ENCODE measurements at regions not wholly inside any gene's neighbourhood (a gene's known extent, or its start where the extent isn't known, plus 50 kb on each side); places are given as distances from the start of the nearest gene placed in this dataset.

DNA sequence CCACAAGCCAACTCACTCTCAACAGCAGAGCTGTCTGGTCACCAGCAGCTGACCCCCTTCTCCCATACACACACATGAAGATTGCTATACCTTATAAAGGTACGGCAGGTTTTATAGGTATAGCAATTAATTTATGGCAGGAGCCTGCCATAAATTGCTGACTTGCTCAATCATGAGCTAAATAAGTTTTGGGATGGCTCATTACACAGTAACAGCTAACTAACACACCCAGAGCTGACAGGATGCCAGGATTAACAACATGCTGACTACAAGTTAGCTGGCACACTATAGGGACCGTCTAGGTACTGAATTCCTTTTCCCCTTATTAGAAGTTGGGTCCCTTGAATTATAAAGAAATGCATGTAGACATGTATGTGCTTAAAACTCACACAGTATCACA is 150.3 kb upstream of the KCNJ18 start (continued):
- TF ChIP-seq, protein P1, sequence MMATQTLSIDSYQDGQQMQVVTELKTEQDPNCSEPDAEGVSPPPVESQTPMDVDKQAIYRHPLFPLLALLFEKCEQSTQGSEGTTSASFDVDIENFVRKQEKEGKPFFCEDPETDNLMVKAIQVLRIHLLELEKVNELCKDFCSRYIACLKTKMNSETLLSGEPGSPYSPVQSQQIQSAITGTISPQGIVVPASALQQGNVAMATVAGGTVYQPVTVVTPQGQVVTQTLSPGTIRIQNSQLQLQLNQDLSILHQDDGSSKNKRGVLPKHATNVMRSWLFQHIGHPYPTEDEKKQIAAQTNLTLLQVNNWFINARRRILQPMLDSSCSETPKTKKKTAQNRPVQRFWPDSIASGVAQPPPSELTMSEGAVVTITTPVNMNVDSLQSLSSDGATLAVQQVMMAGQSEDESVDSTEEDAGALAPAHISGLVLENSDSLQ (IDR thresholded peaks at IDR 0.05) = no peak

DNA sequence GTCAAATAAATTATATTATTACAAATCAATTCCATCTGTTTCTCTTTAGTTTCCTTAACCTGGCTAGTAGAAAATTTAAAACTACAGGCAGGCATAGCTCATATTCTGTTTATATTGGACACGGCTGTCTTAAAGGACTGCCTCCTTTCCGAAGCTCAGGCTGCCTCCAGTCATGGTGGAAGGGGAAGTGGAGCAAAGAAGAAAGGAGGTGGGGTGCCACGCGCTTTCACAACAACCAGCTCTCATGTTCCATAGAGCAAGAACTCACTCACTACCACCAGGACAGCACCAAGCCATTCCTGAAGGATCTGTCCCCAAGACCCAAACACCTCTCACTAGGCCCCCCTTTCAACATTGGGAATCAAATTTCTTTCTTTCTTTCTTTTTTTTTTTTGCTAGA is 149.3 kb upstream of the KCNJ18 start:
- no peaks in the 10 kb centered on the region for H3K36me3 ChIP-seq (ENCODE audit: control insufficient read depth in 2 of 2, insufficient read depth in 2 of 2, low read length in 1 of 2)
- BruUV-seq (replicated peaks) = no TSS peak
- H3K4me2 ChIP-seq (ENCODE audit: control insufficient read depth, insufficient read depth) = no peak overlapping the region
- ChIA-PET CTCF (no interaction called here), POLR2A (no interaction called here), RAD21 (ENCODE audit: unreplicated experiment) (no interaction called here), SMC1A (ENCODE audit: uncharacterized antibody, unreplicated experiment) (no interaction called here)
- no peaks in the 10 kb centered on the region for H3K9me3 ChIP-seq (replicated peaks; ENCODE audit: control insufficient read depth, insufficient read depth, low read length)
- intact Hi-C loops (cut with micrococcal nuclease; ENCODE audit: unreplicated experiment) = no loop called here
- H3K79me2 ChIP-seq (ENCODE audit: control insufficient read depth, insufficient read depth, low read length) = no peaks in the 10 kb centered on the region
- no peaks in the 10 kb centered on the region for H3K4me1 ChIP-seq (ENCODE audit: control insufficient read depth, insufficient read depth, low read length)
- ATAC-seq (no peak), DNase-seq (ENCODE audit: low read depth, low spot score) (no peak), FAIRE-seq (no peak)
- TF ChIP-seq, protein P2, sequence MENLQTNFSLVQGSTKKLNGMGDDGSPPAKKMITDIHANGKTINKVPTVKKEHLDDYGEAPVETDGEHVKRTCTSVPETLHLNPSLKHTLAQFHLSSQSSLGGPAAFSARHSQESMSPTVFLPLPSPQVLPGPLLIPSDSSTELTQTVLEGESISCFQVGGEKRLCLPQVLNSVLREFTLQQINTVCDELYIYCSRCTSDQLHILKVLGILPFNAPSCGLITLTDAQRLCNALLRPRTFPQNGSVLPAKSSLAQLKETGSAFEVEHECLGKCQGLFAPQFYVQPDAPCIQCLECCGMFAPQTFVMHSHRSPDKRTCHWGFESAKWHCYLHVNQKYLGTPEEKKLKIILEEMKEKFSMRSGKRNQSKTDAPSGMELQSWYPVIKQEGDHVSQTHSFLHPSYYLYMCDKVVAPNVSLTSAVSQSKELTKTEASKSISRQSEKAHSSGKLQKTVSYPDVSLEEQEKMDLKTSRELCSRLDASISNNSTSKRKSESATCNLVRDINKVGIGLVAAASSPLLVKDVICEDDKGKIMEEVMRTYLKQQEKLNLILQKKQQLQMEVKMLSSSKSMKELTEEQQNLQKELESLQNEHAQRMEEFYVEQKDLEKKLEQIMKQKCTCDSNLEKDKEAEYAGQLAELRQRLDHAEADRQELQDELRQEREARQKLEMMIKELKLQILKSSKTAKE (IDR thresholded peaks at IDR 0.05; ENCODE audit: low read depth, poor library complexity, severe bottlenecking) = no peak
- H3K27me3 ChIP-seq (replicated peaks in 1 of 2; ENCODE audit: control insufficient read depth in 2 of 2, insufficient read depth in 2 of 2, low read length in 1 of 2) = no peaks in the 10 kb centered on the region
- H3K4me3 ChIP-seq = no peak overlapping the region
- no peak overlapping the region for H2AFZ ChIP-seq (ENCODE audit: control insufficient read depth, low read depth, low read length)
- in situ Hi-C loops (cut with MboI) = no loop called here
- 39% methylated on average over 4 of the region's 4 CpGs for WGBS (ENCODE audit: insufficient coverage, insufficient replicate concordance, low lambda C conversion rate, missing lambda C conversion rate)
- H4K20me1 ChIP-seq (ENCODE audit: control insufficient read depth, insufficient read depth) = no peaks in the 10 kb centered on the region
- no peak overlapping the region for H3K27ac ChIP-seq (ENCODE audit: control insufficient read depth, insufficient read depth)
- H3K9ac ChIP-seq (ENCODE audit: control insufficient read depth, insufficient read depth, low read length) = no peak overlapping the region

DNA sequence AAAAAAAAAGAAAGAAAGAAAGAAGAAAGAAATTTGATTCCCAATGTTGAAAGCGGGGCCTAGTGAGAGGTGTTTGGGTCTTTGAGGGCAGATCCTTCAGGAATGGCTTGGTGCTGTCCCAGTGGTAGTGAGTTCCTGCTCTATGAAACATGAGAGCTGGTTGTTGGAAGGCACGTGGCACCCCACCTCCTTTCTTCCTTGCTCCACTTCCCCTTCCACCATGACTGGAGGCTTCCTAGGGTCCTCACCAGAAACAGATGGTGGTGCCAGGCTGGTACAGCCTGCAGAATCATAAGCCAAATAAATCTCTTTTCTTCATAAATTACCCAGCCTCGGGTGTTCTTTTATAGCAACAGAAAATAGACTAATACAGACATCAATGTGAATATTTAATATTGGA is 147.3 kb upstream of the KCNJ18 start:
- no TSS peak for BruUV-seq (replicated peaks)
- H3K36me3 ChIP-seq (ENCODE audit: control insufficient read depth in 2 of 2, insufficient read depth in 2 of 2, low read length in 1 of 2) = no peaks in the 10 kb centered on the region
- intact Hi-C loops (cut with micrococcal nuclease; ENCODE audit: unreplicated experiment) = no loop called here
- no peak for ATAC-seq
- H3K9ac ChIP-seq (ENCODE audit: control insufficient read depth, insufficient read depth, low read length) = no peak overlapping the region
- H3K4me1 ChIP-seq (ENCODE audit: control insufficient read depth, insufficient read depth, low read length) = no peaks in the 10 kb centered on the region
- ChIA-PET POLR2A (no interaction called here), SMC1A (ENCODE audit: uncharacterized antibody, unreplicated experiment) (no interaction called here), CTCF (no interaction called here), RAD21 (ENCODE audit: unreplicated experiment) (no interaction called here)
- WGBS (ENCODE audit: insufficient coverage, insufficient replicate concordance, low lambda C conversion rate, missing lambda C conversion rate) = 5% methylated on average over 3 of the region's 3 CpGs
- no peak for FAIRE-seq
- H3K4me3 ChIP-seq = no peak overlapping the region
- no peak overlapping the region for H3K27ac ChIP-seq (ENCODE audit: control insufficient read depth, insufficient read depth)
- in situ Hi-C loops (cut with MboI) = no loop called here
- H3K27me3 ChIP-seq (replicated peaks in 1 of 2; ENCODE audit: control insufficient read depth in 2 of 2, insufficient read depth in 2 of 2, low read length in 1 of 2) = no peaks in the 10 kb centered on the region
- H3K9me3 ChIP-seq (replicated peaks; ENCODE audit: control insufficient read depth, insufficient read depth, low read length) = no peaks in the 10 kb centered on the region
- H3K79me2 ChIP-seq (ENCODE audit: control insufficient read depth, insufficient read depth, low read length) = no peaks in the 10 kb centered on the region
- H2AFZ ChIP-seq (ENCODE audit: control insufficient read depth, low read depth, low read length) = no peak overlapping the region
- DNase-seq (ENCODE audit: low read depth, low spot score) = no peak
- no peaks in the 10 kb centered on the region for H4K20me1 ChIP-seq (ENCODE audit: control insufficient read depth, insufficient read depth)
- no peak overlapping the region for H3K4me2 ChIP-seq (ENCODE audit: control insufficient read depth, insufficient read depth)
- TF ChIP-seq ETV6 (conservative IDR thresholded peaks at IDR 0.05 in 1 of 2, IDR thresholded peaks at IDR 0.05 in 1 of 2; ENCODE audit: borderline replicate concordance in 1 of 2, low read depth in 1 of 2) = no peak
- TF ChIP-seq, protein P3, sequence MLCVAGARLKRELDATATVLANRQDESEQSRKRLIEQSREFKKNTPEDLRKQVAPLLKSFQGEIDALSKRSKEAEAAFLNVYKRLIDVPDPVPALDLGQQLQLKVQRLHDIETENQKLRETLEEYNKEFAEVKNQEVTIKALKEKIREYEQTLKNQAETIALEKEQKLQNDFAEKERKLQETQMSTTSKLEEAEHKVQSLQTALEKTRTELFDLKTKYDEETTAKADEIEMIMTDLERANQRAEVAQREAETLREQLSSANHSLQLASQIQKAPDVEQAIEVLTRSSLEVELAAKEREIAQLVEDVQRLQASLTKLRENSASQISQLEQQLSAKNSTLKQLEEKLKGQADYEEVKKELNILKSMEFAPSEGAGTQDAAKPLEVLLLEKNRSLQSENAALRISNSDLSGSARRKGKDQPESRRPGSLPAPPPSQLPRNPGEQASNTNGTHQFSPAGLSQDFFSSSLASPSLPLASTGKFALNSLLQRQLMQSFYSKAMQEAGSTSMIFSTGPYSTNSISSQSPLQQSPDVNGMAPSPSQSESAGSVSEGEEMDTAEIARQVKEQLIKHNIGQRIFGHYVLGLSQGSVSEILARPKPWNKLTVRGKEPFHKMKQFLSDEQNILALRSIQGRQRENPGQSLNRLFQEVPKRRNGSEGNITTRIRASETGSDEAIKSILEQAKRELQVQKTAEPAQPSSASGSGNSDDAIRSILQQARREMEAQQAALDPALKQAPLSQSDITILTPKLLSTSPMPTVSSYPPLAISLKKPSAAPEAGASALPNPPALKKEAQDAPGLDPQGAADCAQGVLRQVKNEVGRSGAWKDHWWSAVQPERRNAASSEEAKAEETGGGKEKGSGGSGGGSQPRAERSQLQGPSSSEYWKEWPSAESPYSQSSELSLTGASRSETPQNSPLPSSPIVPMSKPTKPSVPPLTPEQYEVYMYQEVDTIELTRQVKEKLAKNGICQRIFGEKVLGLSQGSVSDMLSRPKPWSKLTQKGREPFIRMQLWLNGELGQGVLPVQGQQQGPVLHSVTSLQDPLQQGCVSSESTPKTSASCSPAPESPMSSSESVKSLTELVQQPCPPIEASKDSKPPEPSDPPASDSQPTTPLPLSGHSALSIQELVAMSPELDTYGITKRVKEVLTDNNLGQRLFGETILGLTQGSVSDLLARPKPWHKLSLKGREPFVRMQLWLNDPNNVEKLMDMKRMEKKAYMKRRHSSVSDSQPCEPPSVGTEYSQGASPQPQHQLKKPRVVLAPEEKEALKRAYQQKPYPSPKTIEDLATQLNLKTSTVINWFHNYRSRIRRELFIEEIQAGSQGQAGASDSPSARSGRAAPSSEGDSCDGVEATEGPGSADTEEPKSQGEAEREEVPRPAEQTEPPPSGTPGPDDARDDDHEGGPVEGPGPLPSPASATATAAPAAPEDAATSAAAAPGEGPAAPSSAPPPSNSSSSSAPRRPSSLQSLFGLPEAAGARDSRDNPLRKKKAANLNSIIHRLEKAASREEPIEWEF (IDR thresholded peaks at IDR 0.05; ENCODE audit: insufficient replicate concordance, low read depth, low read length) = no peak
